HG03196 (cell line): ENCODE measurements at regions not wholly inside any gene's neighbourhood (a gene's known extent, or its start where the extent isn't known, plus 50 kb on each side); places are given as distances from the start of the nearest gene placed in this dataset.
"Not testable (repeated sequence)": the region's sequence is repeated elsewhere in the genome, so short reads cannot be mapped to it uniquely, and the experiment has no call there.

Source experiments
- ATAC-seq: cut with Tn5 transposase; IDR thresholded peaks from one replicate; pipeline ENCODE4 v1.9.1; 2021; ENCODE audit not compliant: unreplicated experiment

DNA sequence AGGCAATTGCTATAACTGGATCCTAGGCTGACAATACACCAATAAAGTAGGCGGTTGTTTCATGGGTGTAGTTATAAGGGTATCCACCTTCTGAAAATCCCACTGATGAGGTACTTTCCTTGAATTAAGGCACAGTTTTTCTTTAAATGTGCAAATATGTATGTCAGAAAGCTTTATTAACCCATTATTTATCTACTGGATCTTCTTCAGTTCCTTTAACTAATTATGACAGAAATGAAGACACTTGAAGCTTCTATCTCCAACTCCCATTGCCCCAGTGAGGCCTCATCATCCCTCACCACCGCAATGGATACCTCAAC is 159.6 kb upstream of the KLF3 start:
- ATAC-seq = no peak

DNA sequence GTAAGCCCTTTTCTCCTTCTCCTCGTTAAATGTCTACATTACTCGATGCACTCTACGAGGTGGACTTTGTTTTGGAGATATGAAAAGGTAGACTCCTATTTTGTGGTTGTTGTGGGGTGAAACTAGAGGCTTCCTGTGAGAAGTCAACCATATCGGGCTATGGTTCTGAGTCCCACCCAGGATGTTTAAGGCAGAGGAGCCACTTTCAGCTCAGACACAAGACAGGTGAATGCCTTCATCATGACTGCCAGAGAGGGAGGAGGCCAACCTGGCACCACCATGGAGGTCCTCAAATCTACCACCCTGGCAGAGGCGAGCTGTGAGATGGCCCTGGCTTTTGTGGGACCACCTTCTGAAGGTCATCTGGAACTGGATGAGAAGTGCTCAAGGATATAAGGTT is 154.4 kb upstream of the KLF3 start:
- peak; percentile 48 for ATAC-seq

GRCh38 chr4:38510201-38510600 is 153.8 kb upstream of the KLF3 start:
- no peak for ATAC-seq

- ATAC-seq = no peak
Measured at GRCh38 chr4:38511702-38512101, 152.3 kb upstream of the KLF3 start.

DNA sequence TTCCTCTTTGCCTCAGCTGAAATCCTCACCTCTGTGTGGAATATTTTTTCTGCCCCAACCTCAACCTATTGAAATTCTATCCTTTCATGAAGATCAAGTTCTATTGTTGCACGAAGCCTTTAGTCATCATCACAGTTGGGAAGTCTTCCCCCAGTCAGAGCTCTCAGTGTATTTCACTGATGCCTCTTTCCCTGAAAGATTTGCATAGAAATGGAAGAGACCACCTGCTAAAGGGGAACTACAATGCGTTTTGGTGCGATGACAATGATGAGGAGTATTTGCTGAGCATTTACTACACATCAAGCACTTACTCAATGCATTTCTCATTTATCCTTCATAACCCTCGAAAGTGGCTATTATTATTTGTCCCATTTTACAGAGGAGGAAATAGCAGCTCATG is 151.2 kb upstream of the KLF3 start:
- no peak for ATAC-seq

- no peak for ATAC-seq
Measured at GRCh38 chr4:38514465-38515146, 149.4 kb upstream of the KLF3 start.

- ATAC-seq = no peak
Measured at GRCh38 chr4:38516190-38516589, 147.8 kb upstream of the KLF3 start.

DNA sequence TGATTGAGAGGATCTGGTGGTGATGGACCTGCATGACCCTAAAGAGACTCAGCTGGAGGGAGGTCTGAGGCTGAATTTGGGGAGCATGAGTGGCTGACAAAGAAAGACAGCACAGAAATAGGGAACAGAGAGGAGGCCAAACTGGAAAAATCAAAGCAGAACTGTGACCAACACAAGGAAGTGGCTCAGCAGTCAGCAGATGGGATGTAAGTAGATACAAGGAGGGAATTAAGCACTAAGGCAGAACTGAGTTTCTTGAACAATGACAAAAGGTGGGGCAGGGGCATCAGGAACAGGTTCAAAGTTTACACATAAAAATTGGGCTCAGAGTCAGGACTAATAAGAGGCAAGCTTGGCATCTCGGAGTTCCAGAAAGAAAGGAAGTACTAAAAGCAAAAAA is 144.3 kb upstream of the KLF3 start:
- no peak for ATAC-seq

DNA sequence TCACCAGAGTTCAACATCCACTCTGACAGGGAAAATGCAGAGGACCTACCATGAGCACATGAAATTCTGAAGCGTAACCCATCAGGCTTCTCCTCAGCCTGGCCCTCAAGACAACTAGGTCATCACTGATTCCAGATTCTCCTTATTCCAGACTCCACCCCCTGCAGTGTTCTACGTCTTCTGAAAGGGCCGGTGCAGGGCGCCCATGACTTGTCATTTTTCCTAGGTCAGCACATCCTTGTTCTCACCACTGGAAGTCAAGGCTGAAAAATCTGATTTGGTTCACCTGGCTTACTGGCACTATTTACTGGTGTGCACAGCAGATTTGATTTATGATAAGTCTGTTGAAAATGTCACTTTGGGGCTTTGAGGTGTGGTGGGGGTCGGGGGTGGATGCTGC is 140.9 kb upstream of the KLF3 start:
- no peak for ATAC-seq

- ATAC-seq = peak; percentile 89
Measured at GRCh38 chr4:38523524-38524448, 140.2 kb upstream of the KLF3 start.

GRCh38 chr4:38526412-38526811 is 137.6 kb upstream of the KLF3 start:
- no peak for ATAC-seq

DNA sequence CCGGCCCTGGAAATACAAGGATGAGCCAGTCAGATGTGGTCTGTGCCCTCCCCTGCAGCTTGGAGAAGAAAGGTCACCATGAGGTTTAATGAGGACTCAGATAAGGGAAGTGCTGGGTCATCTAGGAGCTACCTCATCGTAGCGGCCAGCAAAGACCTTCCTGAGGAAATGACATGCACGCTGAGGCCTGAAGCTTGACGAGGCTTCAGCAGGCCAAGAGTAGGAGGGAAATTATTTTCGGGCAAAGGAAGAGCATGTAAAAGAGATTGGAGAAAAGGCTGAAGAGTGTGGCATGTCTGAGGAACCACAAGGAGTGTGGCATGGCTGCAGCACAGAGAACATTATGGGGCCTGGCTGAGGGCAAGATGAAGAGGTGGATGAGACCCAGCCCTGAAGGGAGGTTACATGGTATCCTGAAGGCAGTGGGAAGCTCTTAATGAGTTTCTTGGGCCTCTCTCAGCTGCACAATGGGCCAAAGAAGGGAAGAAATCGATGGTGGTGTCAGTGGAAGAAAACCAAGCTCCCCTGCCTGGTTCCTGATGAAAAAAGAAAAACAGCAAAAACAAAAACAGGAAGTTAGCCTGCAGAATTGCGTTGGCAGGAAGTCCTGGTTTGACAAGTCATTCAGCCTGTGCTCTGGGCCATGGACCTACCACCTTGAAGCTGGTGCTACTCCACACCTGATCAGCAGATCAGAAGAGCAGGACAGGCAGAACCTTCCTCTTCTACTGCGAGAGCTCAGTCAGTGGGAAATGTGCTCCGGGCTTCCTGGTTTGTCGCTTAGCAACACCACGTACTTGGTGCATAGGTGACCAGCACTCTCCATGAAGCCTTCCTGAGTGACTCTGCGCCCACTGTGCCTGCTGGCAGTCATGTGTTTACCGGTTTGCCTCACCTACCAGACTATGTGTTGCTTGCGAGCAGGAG is 134.5 kb upstream of the KLF3 start:
- ATAC-seq = peak; percentile 68

- no peak for ATAC-seq
Measured at GRCh38 chr4:38530486-38530885, 133.5 kb upstream of the KLF3 start.

- ATAC-seq = no peak
Measured at GRCh38 chr4:38531141-38531727, 132.8 kb upstream of the KLF3 start.

DNA sequence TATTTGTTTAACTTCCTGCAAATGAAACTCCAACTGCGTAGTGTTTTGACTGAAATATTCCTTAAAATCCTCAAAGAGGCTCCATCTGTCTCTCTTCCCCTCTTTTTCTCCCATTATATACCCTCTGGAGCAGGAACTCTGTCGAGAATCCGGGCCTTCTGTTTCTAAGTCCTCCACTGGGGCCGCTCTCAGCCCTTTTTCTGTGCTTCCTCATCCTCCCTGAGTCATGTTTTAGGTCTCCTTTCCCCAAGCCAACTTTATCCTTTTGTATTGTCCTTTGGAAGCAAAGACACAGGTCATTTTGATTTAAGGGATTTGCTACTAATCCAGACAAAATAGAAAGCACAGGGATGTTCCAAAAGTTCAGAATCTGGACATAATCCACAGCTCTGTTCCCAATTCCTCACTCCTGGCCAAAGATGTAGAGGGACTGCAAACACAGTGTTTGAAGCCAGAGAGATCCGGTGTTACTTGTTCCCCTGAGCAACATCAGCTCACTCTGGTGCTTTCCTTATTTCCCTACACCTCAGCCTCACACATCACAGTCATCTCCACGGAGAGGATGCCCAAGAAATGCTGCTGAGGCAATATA is 131.0 kb upstream of the KLF3 start:
- ATAC-seq = no peak

GRCh38 chr4:38534344-38535045 is 129.5 kb upstream of the KLF3 start:
- ATAC-seq = no peak

DNA sequence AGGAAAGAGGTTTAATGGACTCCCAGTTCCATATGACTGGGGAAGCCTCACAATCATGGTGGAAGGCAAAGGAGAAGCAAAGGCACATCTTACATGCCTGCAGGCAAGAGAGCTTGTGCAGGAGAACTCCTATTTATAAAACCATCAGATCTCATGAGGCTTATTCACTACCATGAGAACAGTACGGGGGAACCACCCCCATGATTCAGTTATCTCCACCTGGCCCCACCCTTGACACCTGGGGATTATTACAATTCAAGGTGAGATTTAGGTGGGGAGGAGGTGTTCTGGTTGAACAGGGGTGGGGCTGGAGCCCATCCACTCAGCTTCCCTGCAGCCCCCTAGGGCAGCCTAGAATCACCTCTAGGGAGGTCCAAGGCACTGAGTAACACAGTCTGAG is 128.9 kb upstream of the KLF3 start:
- ATAC-seq = not testable (repeated sequence)

- ATAC-seq = no peak
Measured at GRCh38 chr4:38535717-38536116, 128.3 kb upstream of the KLF3 start.

GRCh38 chr4:38536716-38537115 is 127.3 kb upstream of the KLF3 start:
- ATAC-seq = no peak

- no peak for ATAC-seq
Measured at GRCh38 chr4:38537666-38538065, 126.3 kb upstream of the KLF3 start.
